Progenitor cell of endocrine pancreas (in vitro differentiated cells): ENCODE measurements at regions not wholly inside any gene's neighbourhood (a gene's known extent, or its start where the extent isn't known, plus 50 kb on each side); places are given as distances from the start of the nearest gene placed in this dataset.

ENCODE experiments used
- DNase-seq: peaks from one replicate; pipeline ENCODE4 v3.0.0; 2021; ENCODE audit warnings: low spot score; ENCODE audit not compliant: unreplicated experiment
- H3K27ac Mint-ChIP-seq: 2 replicates; pipeline ENCODE4 v1.8.0; 2021; ENCODE audit warnings: mild to moderate bottlenecking, moderate library complexity, mixed read lengths
- H3K27me3 Mint-ChIP-seq: 2 replicates; pipeline ENCODE4 v1.8.0; 2021; ENCODE audit warnings: mixed read lengths
- H3K36me3 Mint-ChIP-seq: 2 replicates; pipeline ENCODE4 v1.8.0; 2022; ENCODE audit warnings: mixed read lengths; ENCODE audit not compliant: insufficient read depth
- H3K4me1 Mint-ChIP-seq: 2 replicates; pipeline ENCODE4 v1.8.0; 2021; ENCODE audit warnings: low read depth, mixed read lengths
- H3K4me3 Mint-ChIP-seq: 2 replicates; pipeline ENCODE4 v1.8.0; 2021; ENCODE audit warnings: low read depth, mild to moderate bottlenecking, moderate library complexity, mixed read lengths
- H3K9me3 Mint-ChIP-seq: 2 replicates; pipeline ENCODE4 v1.8.0; 2021; ENCODE audit warnings: low read depth, mixed read lengths
- CTCF ChIP-seq: fragments of 200-600 bp; sonication (generic); IDR thresholded peaks from one replicate; pipeline ENCODE4 v1.5.0; 2021; ENCODE audit warnings: antibody characterized with exemption, mild to moderate bottlenecking; ENCODE audit not compliant: unreplicated experiment

GRCh38 chr20:60587986-60588385 lies 629.8 kb downstream of the CDH26 start:
- TF ChIP-seq CTCF: no peak
- no peak for DNase-seq
- Mint-ChIP-seq H3K36me3 (no peaks in the 10 kb centered on the region), H3K27ac (no peak overlapping the region), H3K9me3 (no peaks in the 10 kb centered on the region), H3K4me3 (no peak overlapping the region), H3K27me3 (peaks cover 17% of the 10 kb centered on the region), H3K4me1 (no peaks in the 10 kb centered on the region)

- DNase-seq: peak; percentile 51
- TF ChIP-seq CTCF: no peak
- H3K4me3 Mint-ChIP-seq: no peak overlapping the region
- no peaks in the 10 kb centered on the region for H3K9me3 Mint-ChIP-seq
- H3K36me3 Mint-ChIP-seq: no peaks in the 10 kb centered on the region
- peaks cover 13% of the 10 kb centered on the region for H3K27me3 Mint-ChIP-seq
- no peaks in the 10 kb centered on the region for H3K4me1 Mint-ChIP-seq
- H3K27ac Mint-ChIP-seq: no peak overlapping the region
These were observed 631.4 kb downstream of the CDH26 start for GRCh38 chr20:60589623-60590022.

- no peak for DNase-seq
- Mint-ChIP-seq H3K36me3 (no peaks in the 10 kb centered on the region), H3K4me3 (no peak overlapping the region), H3K27ac (no peak overlapping the region), H3K27me3 (peaks cover 7% of the 10 kb centered on the region), H3K9me3 (no peaks in the 10 kb centered on the region), H3K4me1 (no peaks in the 10 kb centered on the region)
- TF ChIP-seq CTCF: no peak
These were observed 633.1 kb downstream of the CDH26 start for GRCh38 chr20:60591172-60591799.

GRCh38 chr20:60598528-60598927 lies 640.3 kb downstream of the CDH26 start:
- peaks cover 24% of the 10 kb centered on the region for H3K27me3 Mint-ChIP-seq
- TF ChIP-seq CTCF: no peak
- no peaks in the 10 kb centered on the region for H3K4me1 Mint-ChIP-seq
- no peaks in the 10 kb centered on the region for H3K9me3 Mint-ChIP-seq
- no peak for DNase-seq
- no peak overlapping the region for H3K4me3 Mint-ChIP-seq
- no peak overlapping the region for H3K27ac Mint-ChIP-seq
- no peaks in the 10 kb centered on the region for H3K36me3 Mint-ChIP-seq

- Mint-ChIP-seq H3K4me3 (no peak overlapping the region), H3K27ac (no peak overlapping the region), H3K4me1 (no peaks in the 10 kb centered on the region), H3K27me3 (peaks cover 26% of the 10 kb centered on the region), H3K36me3 (no peaks in the 10 kb centered on the region), H3K9me3 (no peaks in the 10 kb centered on the region)
- no peak for TF ChIP-seq CTCF
- no peak for DNase-seq
These were observed 641.2 kb downstream of the CDH26 start for GRCh38 chr20:60599381-60599780.
